SK-N-SH (cell line): ENCODE measurements at regions not wholly inside any gene's neighbourhood (a gene's known extent, or its start where the extent isn't known, plus 50 kb on each side); places are given as distances from the start of the nearest gene placed in this dataset.

ENCODE experiments used
- ELF1 ChIP-seq: IDR thresholded peaks from 2 replicates; pipeline ENCODE4 v1.4.0; 2012
- EP300 ChIP-seq, 2 experiments: IDR thresholded peaks; 2 replicates each; pipeline versions ENCODE4 v1.4.0 to v1.6.1; 2012; ENCODE audit warnings: borderline replicate concordance in 1 of 2, low read depth in 1 of 2, low read length in 1 of 2
- MXI1 ChIP-seq: IDR thresholded peaks from 2 replicates; pipeline ENCODE4 v1.6.1; 2012; ENCODE audit warnings: mild to moderate bottlenecking, low read depth, low read length, improper control_type of control experiment
- NFIC ChIP-seq: IDR thresholded peaks from 2 replicates; pipeline ENCODE4 v1.4.0; 2012; ENCODE audit warnings: borderline replicate concordance
- PBX3 ChIP-seq: IDR thresholded peaks from 2 replicates; pipeline ENCODE4; 2012
- TF ChIP-seq, protein P1 (sequence below): fragments of 200-600 bp; sonication (generic); IDR thresholded peaks from 2 replicates; pipeline ENCODE4 v1.6.1; 2017; ENCODE audit warnings: antibody characterized with exemption, mild to moderate bottlenecking, moderate library complexity

DNA sequence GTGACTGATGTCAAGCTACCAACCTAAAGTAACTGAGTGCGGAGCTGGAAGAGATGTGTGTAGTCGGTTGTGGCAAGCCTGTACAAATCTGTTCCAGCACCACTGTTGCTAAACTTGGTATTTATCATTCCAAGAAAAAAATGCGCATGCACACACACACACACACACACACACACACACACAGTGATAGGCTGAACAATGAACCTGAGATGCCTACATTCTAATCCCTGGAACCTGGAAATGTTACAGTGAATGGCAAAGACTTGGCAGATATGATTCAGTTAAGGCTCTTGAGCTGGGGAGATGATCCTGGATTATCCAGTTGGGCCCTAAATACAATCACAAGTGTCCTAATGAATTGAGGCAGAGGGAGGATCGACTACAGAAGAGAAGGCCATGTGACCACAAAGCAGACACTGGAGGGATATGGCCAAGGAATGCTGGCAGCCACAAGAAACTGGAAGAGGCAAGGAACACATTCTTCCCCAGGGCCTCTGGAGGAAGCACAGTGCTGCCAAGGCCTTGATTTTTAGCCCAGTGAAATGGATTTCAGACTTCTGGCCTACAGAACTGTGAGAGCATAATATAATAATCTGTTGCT is 49.7 kb upstream of the LHFPL2 start:
- TF ChIP-seq, protein P1, sequence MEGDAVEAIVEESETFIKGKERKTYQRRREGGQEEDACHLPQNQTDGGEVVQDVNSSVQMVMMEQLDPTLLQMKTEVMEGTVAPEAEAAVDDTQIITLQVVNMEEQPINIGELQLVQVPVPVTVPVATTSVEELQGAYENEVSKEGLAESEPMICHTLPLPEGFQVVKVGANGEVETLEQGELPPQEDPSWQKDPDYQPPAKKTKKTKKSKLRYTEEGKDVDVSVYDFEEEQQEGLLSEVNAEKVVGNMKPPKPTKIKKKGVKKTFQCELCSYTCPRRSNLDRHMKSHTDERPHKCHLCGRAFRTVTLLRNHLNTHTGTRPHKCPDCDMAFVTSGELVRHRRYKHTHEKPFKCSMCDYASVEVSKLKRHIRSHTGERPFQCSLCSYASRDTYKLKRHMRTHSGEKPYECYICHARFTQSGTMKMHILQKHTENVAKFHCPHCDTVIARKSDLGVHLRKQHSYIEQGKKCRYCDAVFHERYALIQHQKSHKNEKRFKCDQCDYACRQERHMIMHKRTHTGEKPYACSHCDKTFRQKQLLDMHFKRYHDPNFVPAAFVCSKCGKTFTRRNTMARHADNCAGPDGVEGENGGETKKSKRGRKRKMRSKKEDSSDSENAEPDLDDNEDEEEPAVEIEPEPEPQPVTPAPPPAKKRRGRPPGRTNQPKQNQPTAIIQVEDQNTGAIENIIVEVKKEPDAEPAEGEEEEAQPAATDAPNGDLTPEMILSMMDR: no peak
- TF ChIP-seq ELF1 (no peak), PBX3 (no peak), NFIC (no peak), EP300 (IDR thresholded peaks at IDR 0.05; ENCODE audit: borderline replicate concordance in 1 of 2, low read depth in 1 of 2, low read length in 1 of 2) (no peak), MXI1 (no peak)
